PC-3 (cell line): ENCODE measurements at regions not wholly inside any gene's neighbourhood (a gene's known extent, or its start where the extent isn't known, plus 50 kb on each side); places are given as distances from the start of the nearest gene placed in this dataset.

Source experiments
- EZH2phosphoT487 ChIP-seq: fragments of 300-600 bp; sonication (generic); IDR thresholded peaks from 2 replicates; pipeline ENCODE4 v1.6.1; 2018; ENCODE audit warnings: mild to moderate bottlenecking, antibody characterized with exemption, low read length, borderline replicate concordance
- TF ChIP-seq, protein P1 (sequence below): fragments of 300-600 bp; sonication (generic); conservative IDR thresholded peaks from 2 replicates; pipeline ENCODE4 v1.5.1; 2017; ENCODE audit warnings: antibody characterized with exemption, low read depth, mild to moderate bottlenecking, low read length

DNA sequence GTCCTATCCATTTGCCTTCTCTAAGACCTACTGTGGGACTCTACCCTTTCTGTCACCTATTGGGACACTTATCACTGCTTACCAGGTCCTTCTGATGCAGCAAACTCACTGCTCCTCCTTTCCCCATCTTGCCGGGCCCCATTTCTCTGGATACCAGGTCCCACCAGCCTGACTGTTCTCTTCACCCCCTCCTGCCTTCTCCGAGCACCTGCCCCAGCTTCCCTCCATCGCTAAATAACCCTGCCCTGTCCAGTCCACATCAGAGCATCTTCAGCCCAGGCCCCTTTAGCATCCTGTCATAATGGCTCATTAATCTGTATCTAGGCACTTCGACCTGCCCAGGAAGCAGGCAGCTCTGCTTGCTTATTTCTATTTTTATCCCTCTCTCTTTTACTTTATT, 74.7 kb downstream of the CRYGS start:
- no peak for TF ChIP-seq EZH2phosphoT487
- TF ChIP-seq, protein P1, sequence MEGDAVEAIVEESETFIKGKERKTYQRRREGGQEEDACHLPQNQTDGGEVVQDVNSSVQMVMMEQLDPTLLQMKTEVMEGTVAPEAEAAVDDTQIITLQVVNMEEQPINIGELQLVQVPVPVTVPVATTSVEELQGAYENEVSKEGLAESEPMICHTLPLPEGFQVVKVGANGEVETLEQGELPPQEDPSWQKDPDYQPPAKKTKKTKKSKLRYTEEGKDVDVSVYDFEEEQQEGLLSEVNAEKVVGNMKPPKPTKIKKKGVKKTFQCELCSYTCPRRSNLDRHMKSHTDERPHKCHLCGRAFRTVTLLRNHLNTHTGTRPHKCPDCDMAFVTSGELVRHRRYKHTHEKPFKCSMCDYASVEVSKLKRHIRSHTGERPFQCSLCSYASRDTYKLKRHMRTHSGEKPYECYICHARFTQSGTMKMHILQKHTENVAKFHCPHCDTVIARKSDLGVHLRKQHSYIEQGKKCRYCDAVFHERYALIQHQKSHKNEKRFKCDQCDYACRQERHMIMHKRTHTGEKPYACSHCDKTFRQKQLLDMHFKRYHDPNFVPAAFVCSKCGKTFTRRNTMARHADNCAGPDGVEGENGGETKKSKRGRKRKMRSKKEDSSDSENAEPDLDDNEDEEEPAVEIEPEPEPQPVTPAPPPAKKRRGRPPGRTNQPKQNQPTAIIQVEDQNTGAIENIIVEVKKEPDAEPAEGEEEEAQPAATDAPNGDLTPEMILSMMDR: no peak
